ENCODE measurements at regions not wholly inside any gene's neighbourhood (a gene's known extent, or its start where the extent isn't known, plus 50 kb on each side); places are given as distances from the start of the nearest gene placed in this dataset.

DNA sequence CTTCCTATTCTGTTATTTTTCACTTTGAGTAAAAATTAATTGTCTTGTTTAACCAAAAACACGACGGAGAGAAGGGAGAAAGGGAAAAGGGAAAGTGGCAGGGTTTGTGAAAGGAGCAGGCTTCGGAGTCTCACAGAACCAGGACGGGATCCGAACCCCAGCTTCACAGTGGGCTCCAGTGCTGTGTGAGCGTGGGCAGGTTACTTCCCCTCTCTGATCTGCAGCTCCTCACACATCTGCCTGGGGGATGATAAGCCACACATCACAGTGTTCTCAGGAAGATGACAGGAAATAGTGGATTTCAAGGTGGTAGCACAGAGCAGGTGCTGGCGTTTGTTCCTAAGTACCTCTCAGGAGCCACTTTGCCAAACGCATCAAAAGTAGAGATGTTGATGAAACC is 94.2 kb upstream of the GPR26 start:
- TF ChIP-seq, protein P1, sequence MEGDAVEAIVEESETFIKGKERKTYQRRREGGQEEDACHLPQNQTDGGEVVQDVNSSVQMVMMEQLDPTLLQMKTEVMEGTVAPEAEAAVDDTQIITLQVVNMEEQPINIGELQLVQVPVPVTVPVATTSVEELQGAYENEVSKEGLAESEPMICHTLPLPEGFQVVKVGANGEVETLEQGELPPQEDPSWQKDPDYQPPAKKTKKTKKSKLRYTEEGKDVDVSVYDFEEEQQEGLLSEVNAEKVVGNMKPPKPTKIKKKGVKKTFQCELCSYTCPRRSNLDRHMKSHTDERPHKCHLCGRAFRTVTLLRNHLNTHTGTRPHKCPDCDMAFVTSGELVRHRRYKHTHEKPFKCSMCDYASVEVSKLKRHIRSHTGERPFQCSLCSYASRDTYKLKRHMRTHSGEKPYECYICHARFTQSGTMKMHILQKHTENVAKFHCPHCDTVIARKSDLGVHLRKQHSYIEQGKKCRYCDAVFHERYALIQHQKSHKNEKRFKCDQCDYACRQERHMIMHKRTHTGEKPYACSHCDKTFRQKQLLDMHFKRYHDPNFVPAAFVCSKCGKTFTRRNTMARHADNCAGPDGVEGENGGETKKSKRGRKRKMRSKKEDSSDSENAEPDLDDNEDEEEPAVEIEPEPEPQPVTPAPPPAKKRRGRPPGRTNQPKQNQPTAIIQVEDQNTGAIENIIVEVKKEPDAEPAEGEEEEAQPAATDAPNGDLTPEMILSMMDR (IDR thresholded peaks at IDR 0.05) = no peak
- no peak for TF ChIP-seq POLR2A (IDR thresholded peaks at IDR 0.05)

Data from stomach (tissue), 4 donors.